Stimulated activated CD8-positive, alpha-beta memory T cell treated with anti-CD3 and anti-CD28 coated beads, Interleukin-2, amount 100 ng/mL, for 1 hour (primary cell): ENCODE measurements at regions not wholly inside any gene's neighbourhood (a gene's known extent, or its start where the extent isn't known, plus 50 kb on each side); places are given as distances from the start of the nearest gene placed in this dataset.

ENCODE experiments used
- DNase-seq, 2 donors: peaks; one replicate each; pipeline ENCODE4 v3.0.0-alpha.2; 2020; ENCODE audit warnings: low read depth in 2 of 2

DNA sequence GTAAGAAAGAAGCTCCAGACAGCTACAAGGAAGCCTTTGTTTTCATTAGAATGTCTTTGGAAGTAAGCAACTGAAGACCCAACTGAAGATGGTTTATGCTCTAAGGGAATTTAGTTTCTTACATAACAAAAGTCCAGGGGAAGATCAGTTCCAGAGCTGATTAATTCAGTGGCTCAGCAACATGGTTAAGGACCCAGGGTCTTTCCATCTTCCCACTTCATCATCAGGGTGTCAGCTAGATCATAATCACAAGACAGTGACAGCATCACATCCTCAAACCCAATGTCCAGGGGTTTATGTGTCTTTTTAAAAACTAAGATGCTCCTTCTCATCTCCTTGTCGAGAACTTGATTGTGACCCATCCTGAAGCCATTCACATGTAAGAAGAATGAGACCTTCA is 119.7 kb upstream of the PRDM1 start:
- no peak for DNase-seq

DNA sequence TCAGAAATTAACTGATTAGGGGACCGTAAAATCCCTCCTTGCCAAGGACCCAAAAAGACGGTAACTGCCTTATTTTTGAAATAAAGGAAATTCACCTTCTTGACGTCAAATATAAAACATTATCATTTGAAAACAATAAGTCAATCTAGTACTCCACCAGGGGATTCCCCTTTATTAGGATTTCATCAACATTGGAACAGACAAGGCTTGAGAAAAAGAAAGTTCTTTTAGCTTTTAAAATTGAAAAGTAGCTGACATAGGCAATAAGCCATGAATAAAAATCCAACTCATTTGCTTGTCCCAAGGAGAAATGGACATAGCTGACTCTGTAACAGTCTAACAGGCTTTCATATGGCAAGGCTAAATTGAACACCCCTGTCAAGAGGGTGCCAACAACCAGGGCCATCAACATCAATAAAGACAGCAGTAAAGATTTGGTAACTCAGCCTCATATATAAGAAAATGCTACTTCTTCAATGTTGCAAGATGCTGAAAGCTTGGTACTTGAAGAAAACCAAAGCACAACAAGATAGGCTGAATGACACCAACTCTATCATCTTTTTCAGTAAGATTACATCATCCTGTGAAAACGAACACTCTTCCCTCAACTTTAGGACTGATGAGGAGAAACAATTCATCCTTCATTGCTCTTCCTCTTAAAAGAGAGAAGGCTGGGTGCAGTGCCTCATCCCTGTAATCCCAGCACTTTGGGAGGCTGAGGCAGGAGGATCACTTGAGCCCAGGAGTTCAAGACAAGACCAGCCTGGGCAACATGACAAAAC is 121.0 kb upstream of the PRDM1 start:
- DNase-seq: no peak

DNA sequence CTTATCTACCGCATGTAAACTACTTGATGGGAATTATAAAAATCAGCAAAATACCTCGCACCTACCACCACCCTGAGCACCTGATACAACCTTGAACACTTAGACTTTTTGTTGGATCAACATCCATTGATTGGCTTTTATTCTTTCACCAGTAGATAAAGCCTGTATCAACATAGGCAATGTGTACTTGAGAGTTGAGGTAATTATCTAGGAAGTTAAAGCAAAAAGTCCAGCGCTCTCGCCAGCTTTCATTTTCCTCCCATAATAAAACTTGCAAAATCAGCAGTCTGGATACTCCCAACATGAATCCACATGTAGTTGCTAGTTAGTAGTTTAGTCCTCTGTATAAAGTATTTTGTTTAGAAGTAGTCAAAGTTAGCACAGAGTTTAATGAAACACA is 132.0 kb upstream of the PRDM1 start:
- DNase-seq: no peak

DNA sequence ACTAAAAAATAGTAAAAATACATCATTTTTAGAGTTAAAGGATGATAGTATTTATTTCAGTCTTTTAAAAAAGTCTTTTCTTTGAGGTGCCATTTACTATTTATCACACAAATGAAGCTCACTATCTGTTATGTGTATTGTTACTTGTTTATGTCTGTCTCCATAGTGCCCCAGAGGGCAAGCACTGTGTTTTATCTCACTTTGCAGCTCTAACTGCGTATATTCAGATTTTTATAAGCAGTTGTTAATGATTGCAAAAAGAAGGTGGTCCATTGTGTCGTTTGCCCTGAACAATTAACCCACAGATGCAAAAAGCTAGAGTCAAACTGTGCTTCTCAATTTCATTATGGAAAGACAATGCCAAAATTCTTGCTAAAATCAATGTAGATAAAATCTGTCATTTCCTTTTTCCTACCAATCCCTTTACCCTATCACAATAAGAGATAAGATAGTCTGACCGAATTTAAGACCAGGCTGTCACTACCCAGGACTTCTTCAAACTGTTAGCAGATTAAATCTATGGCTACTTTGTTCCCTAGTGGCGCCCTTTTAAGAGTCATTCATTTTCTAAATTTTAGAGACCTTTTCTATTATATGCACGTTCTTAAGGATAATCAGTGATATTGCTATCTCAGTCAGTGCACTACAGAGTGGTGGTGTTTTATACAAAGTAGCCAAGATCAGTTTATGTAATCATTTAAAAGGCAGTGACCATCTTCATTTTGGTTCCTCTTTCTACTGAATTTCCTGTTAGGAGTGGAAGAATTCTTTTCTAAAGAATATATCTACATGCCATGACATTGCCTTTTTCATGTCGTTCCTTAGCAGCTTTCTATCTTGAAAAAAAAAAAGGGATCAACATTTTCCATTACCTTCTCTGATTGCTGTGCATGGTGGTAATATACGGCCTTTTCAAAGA is 133.1 kb upstream of the PRDM1 start:
- DNase-seq: no peak

DNA sequence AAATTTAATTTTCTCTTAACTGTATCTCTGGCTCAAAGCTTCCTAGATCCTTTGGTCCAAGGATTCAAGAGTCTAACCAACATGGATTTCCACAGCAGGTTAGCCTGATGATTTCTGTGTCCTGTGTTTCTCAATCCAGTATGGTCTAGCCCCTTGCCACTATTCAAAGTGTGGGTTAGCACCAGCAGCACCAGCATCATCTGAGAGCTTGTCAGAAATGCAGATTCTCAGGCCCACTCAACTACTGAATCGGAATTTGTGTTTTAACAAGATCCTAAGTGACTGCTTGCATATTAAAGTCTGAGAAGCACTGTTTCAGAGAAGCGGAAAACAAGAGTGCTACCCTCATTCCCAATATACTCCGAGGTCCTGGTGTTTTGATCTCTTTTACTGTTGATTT is 133.8 kb upstream of the PRDM1 start:
- DNase-seq: no peak

DNA sequence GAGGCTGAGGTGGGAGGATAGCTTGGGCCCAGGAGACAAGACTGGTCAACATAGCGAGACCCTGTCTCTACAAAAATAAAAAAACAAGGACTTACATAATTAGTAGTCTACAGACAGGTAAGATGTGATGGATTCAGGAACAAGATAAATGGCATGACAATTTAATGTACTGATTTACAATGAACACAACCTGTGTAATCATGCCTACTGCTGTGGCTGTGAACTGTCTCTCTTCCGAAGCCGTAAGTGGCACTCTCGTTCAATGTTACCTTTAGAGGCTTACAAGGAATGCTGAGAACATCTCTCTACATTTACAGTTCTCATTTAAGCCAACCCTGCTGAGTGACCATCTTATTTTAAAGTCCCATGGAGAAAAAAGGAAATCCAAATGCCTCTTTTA is 134.8 kb upstream of the PRDM1 start:
- no peak for DNase-seq

DNA sequence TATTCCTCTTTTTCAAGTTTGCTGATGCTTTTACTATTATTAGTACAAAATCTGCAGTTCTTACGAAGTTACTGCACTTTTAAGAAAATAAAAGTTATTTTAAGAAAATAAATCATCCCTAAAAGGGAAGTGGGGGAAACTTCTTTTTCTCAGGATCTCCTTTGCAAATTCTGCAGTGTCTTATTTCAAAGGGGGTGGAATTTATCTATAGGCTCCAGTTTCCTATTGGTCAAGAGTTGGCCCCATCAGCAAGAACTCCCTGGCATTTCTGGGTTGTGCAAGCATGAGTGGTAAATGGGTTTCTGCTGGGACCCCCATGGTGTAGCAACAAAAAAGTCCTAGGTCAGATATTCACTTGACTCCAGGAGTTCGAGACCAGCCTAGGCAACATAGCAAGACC is 136.3 kb upstream of the PRDM1 start:
- DNase-seq: no peak

DNA sequence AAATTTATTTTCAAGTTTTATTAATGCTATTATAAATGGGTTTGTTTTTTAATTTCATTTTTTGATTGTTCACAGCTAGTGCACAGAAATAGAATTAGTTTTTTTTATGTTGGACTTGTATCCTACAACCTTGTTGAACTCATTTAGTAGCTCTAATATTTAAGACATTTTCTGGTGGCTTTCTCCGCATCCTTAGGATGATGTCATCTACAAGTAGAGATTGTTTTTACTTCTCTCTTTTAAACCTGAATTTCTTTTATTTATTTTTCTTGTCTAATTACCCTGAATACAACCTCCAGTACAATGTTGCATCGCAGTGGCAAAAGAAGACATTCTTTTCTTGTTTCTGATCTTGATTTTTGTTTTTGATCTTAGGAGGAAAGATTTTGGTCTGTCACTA is 142.6 kb upstream of the PRDM1 start:
- DNase-seq: no peak

DNA sequence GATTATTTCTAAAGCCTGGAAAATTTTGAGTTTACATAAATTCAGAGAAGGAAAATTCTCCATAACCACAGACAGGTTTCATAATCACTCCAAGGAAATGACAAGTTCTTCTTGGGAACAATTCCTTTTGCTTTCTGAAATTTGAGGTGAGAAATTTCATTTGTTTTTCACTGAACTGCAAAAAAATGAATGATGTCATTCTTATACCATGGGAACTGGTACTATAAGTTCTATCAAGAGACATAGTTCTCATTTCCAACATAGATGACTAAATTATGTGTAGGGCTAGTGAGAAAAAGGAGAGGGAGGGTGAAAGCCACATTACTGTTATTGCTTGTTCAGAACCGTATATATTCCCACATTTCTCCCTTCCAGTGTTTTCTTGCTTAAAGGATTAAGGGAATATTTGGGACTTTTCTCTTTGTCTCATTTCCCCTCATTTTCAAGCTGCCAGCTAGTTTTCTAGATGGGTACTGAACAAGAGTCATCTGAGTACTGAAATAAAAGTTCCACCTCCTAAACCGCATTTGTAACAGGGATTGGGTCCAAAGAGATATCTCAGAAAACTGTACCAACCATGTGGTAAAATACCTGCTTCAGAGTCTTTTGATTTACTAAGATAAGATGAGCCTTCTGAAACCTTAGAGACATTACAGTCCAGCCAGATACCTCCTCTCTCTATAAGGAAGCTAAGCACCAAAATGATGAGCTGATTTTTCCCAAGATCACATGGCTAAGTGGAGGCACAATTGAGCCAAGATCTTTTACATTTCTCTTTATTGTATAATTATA is 144.3 kb upstream of the PRDM1 start:
- DNase-seq: no peak

DNA sequence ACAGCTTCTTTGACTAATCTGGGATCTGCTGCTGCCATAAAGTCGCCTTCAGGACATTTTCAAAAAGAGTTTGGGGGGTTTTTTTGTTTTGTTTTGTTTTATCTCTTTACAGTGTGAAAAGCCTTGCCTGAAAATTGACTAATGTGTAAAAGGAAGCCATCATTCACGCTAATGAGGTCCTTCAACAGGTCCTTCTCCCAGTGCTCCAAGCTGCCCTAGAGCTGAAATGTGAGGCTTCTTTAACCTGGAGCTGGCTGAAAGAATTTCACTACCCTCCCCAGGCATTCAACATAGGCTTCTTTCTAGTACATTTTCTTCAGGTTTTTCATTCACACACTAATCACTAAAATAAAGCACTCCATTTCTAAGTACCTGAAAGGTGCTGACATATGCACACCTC is 145.1 kb upstream of the PRDM1 start:
- no peak for DNase-seq

DNA sequence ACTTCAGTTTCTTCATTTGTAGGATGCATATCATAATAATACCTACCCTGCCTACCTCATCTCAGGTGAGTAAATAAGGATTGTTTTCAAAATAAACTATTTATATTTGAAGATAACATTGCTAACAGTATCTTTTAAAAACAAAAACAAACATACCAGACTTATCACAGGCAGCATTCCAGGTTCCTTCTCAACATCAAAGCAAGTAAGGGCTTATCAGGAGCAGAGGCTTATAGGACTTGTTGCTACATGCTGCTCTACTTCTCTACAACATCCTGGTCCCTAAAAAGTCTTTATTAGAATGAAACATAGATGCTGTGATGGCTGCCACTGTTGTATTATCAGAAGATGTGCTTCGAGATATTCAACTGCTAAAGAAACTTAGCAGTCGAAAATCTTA is 149.2 kb upstream of the PRDM1 start:
- DNase-seq: no peak

DNA sequence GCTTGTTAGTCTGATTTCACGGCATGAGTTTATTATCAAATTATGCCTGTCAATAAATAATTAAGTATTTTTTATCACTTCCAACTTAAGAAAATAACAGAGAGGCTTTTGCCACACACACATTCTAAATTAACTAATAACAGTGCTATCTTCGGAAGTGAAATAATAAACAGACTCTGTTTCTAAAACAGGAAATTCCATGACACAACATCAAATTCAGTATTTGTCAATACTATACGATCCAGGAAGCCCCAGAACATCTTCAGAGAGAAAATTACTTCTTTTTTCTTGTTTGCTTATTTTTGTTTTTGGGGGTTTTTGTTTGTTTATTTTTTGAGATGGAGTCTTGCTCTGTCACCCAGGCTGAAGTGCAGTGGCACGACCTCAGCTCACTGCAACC is 150.7 kb upstream of the PRDM1 start:
- DNase-seq: no peak

DNA sequence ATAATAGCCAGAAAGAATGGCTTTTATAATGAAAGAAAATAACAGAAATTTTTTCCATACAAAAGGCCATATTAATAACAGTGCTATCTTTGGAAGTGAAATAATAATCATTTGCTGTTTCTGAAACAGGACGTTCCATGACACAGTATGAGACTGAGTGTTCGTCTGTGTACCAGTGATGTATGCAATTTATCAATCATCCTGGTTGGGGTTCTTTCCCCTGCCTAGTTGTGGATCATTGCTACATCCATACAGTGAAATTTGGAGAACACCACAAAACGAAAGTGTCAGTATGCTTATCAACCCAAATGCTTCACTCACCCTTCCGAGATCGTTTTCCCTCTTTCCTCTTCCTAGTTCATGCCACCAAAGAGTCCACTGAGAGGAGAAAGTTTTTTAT is 151.4 kb upstream of the PRDM1 start:
- DNase-seq: no peak

DNA sequence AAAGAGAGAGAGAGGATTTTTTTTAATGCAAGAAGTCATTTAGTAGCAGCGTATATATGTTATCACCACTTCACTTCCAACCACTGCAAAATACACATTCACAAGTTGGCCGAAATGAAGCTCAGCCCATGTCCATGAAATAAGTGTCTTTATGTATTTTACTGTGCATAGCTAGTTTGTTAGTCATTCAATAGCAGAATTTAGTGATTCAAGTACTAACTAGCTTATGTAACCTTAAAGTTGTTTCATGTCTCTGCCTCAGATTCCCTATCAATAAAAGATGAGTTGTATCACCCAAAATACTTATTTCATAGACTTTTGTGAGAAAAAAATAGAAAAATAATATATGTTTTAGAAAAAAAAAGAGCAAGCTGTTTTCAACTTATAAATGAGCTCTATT is 153.7 kb upstream of the PRDM1 start:
- no peak for DNase-seq

DNA sequence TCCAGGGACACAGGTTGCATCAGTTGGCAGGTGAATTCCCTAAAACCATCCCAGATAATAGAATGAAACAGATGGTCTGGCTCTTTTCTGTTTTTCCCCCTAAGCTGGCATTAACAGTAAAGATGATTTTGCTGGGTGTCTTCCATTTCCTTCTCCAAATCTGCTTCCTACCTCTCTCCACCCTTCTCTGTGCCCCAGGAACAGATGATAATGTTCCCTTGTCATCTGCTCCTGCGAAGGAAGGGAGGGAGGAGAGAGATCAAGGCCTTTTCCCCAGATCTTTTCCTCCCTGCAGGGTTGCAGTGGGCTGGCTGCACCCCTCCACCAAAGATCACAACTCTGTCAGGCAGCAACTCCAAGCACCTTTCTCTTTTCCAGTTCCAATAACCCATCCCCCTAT is 156.5 kb upstream of the PRDM1 start:
- no peak for DNase-seq

DNA sequence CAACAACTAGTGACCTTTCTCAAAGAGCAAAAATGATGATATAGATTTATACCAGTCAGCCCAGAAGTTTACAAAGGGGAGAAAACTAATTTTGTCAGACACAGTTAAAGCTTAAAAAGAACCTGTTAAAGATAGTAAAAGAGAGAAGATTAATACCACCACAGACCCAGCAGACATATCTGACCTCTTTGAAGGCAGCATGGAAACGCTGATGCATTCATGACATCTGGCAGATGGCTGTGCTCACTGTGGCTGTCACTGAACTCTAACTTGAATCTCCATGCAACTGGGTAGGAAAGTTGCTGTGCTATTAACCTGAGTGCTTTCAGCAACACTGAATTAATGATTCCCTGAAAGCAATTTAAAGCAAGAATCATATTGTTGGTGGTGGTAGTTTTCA is 159.8 kb upstream of the PRDM1 start:
- no peak for DNase-seq

DNA sequence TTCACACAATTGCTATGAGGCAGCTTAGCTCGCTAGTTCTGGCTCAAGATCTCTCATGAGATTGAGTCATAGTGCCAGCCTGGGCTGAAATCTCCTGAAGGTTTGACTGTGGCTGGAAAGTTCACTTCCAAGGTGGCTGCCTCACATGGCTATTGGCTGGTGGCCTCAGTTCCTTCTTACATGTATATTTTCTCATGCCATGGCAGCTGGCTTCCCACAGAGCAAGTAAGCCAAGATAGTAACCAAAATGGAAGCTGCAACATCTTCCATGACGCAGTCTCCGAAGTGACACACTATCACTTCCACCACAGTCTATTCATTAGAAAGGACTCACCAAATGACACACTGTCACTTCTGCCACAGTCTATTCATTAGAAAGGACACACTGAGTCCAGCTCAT is 160.4 kb upstream of the PRDM1 start:
- no peak for DNase-seq

DNA sequence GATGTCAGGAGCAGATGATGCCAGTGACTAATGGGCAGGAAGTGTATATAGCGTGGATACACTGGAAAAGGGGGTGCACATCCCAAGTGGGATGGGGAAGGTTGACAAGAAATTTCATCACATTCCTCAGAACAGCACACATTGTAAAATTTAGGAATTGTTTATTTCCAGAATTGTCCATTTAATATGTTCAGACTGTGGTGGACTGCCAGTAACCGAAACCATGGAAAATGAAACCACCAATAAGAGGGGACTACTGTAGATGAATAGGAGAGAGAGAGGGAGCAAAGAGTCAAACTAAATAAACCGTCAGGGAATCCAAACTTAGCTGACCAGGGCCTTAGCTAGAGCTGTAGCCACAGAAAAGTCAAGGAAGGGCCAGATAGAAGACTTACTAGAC is 164.4 kb upstream of the PRDM1 start:
- DNase-seq: no peak

DNA sequence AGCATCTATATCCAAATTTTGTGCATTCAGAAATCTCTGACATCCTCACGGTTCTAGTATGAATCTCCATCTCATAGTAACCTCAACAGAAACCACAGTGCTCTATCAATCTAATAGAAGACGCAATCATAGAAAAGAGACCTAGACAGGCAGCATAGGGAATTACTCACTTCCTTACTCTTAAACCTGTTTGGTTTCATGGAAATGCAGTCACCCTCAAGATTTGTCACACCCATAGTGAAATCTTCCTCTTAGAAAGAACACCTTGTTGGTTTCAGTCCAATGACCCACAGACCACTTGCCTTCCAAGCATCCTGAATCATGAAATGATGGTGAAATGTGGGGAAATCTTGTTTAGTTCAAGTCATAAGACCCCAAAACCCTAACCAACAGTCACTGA is 166.1 kb upstream of the PRDM1 start:
- DNase-seq: no peak

DNA sequence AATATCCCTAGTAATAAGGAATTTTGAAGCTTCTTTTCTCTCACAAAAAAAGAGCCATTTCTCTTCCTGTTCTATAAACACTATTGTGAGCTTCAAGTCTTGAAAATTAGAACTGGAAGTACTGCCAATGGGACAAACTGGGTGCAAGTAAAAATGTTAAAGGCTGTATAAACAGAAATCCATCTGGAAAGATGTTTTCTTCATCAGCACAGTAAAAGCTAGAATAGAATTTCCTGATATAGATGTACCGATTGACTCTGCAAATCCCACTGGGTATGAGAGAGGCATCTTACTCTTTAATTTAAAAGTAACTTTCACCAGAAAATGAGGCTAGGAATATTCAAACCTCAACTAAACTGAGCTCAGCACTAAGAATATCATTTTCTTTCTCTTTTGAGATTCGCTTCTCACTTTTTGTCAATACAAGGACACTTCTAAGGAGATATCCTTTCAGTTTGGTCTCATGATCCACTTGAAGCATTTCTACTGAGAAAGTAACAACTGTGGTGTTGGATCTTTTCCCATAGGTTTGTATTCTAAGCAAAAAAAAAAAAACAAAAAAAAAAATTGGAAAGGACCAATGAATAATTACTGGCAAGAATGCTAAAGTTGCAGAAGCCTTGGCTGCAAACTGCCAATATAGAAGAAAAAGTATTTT is 169.0 kb upstream of the PRDM1 start:
- DNase-seq: no peak

DNA sequence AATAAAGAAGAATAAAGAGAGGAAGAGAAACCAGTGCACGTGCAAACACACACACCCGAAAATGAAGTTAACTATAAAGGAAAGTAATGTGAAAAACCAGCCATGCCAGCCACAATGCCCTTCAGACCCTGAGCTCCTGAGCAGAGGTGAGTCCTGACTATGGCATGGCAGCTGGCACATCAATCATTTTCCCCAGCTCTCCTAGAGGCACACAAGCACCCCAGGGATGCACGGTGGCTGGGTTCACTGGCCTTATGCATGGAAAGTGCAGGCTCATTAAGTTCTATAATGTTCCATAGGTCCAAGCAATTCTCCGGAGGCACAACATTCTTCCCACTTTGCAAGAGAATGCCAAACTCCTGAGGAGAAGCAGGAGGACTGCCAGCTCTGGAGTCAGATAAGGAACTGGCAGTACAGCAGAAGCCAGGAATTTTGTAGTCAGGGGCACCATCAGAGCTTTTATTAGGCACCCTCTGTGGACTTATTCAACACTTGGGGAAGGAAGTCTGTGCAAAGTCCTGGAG is 175.0 kb upstream of the PRDM1 start:
- no peak for DNase-seq

DNA sequence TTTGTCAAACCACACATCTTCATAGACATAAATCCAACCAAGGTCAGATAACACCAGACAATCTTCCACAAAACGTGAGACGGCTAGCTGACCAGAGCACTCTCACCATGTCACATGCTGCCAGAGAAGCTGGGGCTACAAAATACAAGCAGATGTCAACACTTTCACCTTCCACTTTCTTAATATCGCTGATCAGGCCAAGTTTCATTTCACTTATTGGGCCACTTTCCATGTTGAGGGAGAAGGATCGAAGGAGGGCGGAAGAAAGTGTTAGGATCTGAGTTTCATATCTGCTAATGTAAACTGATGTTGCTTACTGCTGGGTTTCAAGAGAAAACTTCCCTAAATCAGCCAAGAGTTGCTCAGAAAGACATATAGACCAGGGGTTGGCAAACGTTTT is 177.0 kb upstream of the PRDM1 start:
- no peak for DNase-seq
